ENCODE measurements at regions not wholly inside any gene's neighbourhood (a gene's known extent, or its start where the extent isn't known, plus 50 kb on each side); places are given as distances from the start of the nearest gene placed in this dataset.

DNA sequence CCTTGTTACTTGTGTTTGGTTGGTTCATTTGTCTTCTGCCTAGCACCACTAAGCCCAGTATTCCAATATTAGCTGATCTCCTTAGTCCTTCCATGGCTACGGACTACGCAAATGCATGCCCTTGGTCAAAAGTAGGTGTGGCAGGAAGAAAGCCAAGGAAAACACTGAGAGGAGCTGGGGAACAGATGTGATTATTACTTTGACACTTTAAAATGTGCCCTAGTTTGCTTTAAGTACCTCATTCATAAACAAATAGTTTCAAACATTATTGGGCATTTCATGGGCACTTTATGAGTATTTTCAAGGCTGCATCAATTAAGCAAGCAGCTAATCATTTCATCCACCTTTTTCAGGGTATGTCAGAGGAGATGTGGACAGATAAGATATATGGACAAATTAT lies 60.1 kb upstream of the HDDC2 start:
- peaks cover 0 to 28% (median 23%) of the 10 kb centered on the region in 4 experiments for H3K27me3 ChIP-seq (replicated peaks in 1 of 4; ENCODE audit: control extremely low read depth in 1 of 4, control insufficient read depth in 3 of 4, insufficient read depth in 4 of 4, low read length in 3 of 4)
- H2AFZ ChIP-seq (ENCODE audit: insufficient read depth, low read depth, low read length, poor library complexity, severe bottlenecking): no peak overlapping the region
- Mint-ChIP-seq H3K4me3 (no peak overlapping the region), H3K27ac (no peak overlapping the region), H3K9me3 (ENCODE audit: insufficient read depth) (no peaks in the 10 kb centered on the region), H3K4me1 (peaks cover 20% of the 10 kb centered on the region), H3K27me3 (peaks cover 49% of the 10 kb centered on the region)
- no peak for DNase-seq
- no peaks in the 10 kb centered on the region for H4K20me1 ChIP-seq (ENCODE audit: control insufficient read depth, insufficient read depth, low read length, poor library complexity, severe bottlenecking)
- H3K4me1 ChIP-seq (ENCODE audit: control insufficient read depth in 2 of 2, insufficient read depth in 2 of 2, low read length in 2 of 2): peaks cover 20 to 23% of the 10 kb centered on the region in 2 donors
- no CpG with 5 or more reads among the region's 2 CpGs for WGBS (ENCODE audit: insufficient coverage)
- no peaks in the 10 kb centered on the region for H3K36me3 ChIP-seq (replicated peaks in 1 of 2; ENCODE audit: control extremely low read depth in 1 of 2, control insufficient read depth in 1 of 2, extremely low read depth in 1 of 2, insufficient read depth in 2 of 2, low read length in 1 of 2)
- H3K4me3 ChIP-seq (ENCODE audit: control extremely low read depth in 1 of 5, extremely low read depth in 1 of 5, insufficient read depth in 1 of 5, low read depth in 2 of 5, low read length in 4 of 5): no peak overlapping the region
- TF ChIP-seq EZH2 (IDR thresholded peaks at IDR 0.05; ENCODE audit: borderline replicate concordance, insufficient read depth, low read depth, low read length, poor library complexity, severe bottlenecking): no peak
- TF ChIP-seq, protein P1, sequence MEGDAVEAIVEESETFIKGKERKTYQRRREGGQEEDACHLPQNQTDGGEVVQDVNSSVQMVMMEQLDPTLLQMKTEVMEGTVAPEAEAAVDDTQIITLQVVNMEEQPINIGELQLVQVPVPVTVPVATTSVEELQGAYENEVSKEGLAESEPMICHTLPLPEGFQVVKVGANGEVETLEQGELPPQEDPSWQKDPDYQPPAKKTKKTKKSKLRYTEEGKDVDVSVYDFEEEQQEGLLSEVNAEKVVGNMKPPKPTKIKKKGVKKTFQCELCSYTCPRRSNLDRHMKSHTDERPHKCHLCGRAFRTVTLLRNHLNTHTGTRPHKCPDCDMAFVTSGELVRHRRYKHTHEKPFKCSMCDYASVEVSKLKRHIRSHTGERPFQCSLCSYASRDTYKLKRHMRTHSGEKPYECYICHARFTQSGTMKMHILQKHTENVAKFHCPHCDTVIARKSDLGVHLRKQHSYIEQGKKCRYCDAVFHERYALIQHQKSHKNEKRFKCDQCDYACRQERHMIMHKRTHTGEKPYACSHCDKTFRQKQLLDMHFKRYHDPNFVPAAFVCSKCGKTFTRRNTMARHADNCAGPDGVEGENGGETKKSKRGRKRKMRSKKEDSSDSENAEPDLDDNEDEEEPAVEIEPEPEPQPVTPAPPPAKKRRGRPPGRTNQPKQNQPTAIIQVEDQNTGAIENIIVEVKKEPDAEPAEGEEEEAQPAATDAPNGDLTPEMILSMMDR (IDR thresholded peaks at IDR 0.05): no peak
- H3K9ac ChIP-seq (ENCODE audit: low read length): no peak overlapping the region
- intact Hi-C loops (cut with micrococcal nuclease): no loop called here
- H3K79me2 ChIP-seq (ENCODE audit: control insufficient read depth, insufficient read depth, low read length): no peaks in the 10 kb centered on the region
- ChIA-PET POLR2A (no interaction called here), CTCF (interaction anchor here (1.0 kb wide), 1 partner anchor 16 kb away, joined by 3 read pairs; no protein-coding TSS in a partner anchor)
- ATAC-seq (ENCODE audit: low read depth): no peak
- no peak overlapping the region for H3K4me2 ChIP-seq (replicated peaks; ENCODE audit: low read depth, low read length, poor library complexity, severe bottlenecking)
- no peak overlapping the region for H3K27ac ChIP-seq (ENCODE audit: low read length in 2 of 2)
- H3K9me3 ChIP-seq (ENCODE audit: control extremely low read depth in 1 of 3, control insufficient read depth in 2 of 3, insufficient read depth in 1 of 3, low read length in 2 of 3): peaks cover 0 to 4% (median 0%) of the 10 kb centered on the region in 3 donors

DNA sequence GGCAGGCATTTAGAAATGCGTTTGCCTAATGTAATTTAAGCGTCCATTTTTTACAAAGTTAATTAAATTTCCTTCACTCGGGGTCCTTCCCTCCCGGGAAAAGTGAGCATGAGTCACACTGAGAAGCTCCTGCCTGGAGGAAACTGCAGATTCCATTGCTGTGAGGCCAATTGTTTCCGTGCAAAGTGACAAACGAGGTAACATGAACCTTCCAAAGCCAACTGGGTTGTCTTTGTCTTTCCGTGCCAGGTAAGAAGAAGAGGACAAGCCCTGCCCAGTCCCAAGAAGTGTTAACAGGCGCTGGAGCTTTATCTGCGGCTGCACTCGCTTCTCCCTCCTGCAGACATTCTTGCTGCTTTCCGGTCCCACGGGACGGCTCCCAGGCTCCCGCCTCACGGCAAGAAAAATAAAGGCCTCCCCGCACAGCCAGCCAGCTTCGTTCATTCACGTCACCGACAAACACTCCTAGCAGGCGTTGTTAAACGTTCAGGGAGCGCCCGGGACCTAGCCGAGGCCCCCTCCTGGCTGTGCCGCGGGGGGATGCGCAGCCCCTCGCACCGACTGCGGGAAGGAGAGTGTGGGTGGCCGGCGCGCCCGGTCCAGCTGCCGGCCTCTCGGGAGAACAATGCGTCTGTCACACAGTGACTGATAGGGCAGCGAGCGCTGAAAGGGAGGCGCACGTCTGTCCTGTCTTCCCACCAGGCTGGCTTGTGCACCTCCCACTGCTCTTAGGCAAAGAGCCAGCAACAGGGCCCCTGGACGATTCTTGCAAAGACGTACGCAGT lies 61.5 kb upstream of the HDDC2 start:
- H3K27ac Mint-ChIP-seq: no peak overlapping the region
- WGBS (ENCODE audit: insufficient coverage): 5% methylated on average over 42 of the region's 44 CpGs
- no peak overlapping the region for H3K27ac ChIP-seq (ENCODE audit: low read length in 2 of 2)
- POLR2A ChIA-PET: no interaction called here
- H3K4me1 Mint-ChIP-seq: peaks cover 10% of the 10 kb centered on the region
- H3K27me3 ChIP-seq (replicated peaks in 1 of 4; ENCODE audit: control extremely low read depth in 1 of 4, control insufficient read depth in 3 of 4, insufficient read depth in 4 of 4, low read length in 3 of 4): peaks cover 0 to 28% (median 21%) of the 10 kb centered on the region in 4 experiments
- peak; percentile 17 for DNase-seq
- H3K4me3 Mint-ChIP-seq: peak overlapping the region; percentile 14
- TF ChIP-seq, protein P1 (IDR thresholded peaks at IDR 0.05): no peak
- TF ChIP-seq EZH2 (IDR thresholded peaks at IDR 0.05; ENCODE audit: borderline replicate concordance, insufficient read depth, low read depth, low read length, poor library complexity, severe bottlenecking): no peak
- peaks cover 0 to 4% (median 0%) of the 10 kb centered on the region in 3 donors for H3K9me3 ChIP-seq (ENCODE audit: control extremely low read depth in 1 of 3, control insufficient read depth in 2 of 3, insufficient read depth in 1 of 3, low read length in 2 of 3)
- H3K9ac ChIP-seq (ENCODE audit: low read length): peak overlapping the region; percentile 52
- H3K27me3 Mint-ChIP-seq: peaks cover 57% of the 10 kb centered on the region
- intact Hi-C loops (cut with micrococcal nuclease): no loop called here
- no peaks in the 10 kb centered on the region for H4K20me1 ChIP-seq (ENCODE audit: control insufficient read depth, insufficient read depth, low read length, poor library complexity, severe bottlenecking)
- CTCF ChIA-PET: no interaction called here
- H3K9me3 Mint-ChIP-seq (ENCODE audit: insufficient read depth): no peaks in the 10 kb centered on the region
- H2AFZ ChIP-seq (ENCODE audit: insufficient read depth, low read depth, low read length, poor library complexity, severe bottlenecking): peak overlapping the region; percentile 62
- H3K36me3 ChIP-seq (replicated peaks in 1 of 2; ENCODE audit: control extremely low read depth in 1 of 2, control insufficient read depth in 1 of 2, extremely low read depth in 1 of 2, insufficient read depth in 2 of 2, low read length in 1 of 2): no peaks in the 10 kb centered on the region
- peak overlapping the region; percentile 77 for H3K4me2 ChIP-seq (replicated peaks; ENCODE audit: low read depth, low read length, poor library complexity, severe bottlenecking)
- peak overlapping the region; percentile 21 to 46 (median 36) for H3K4me3 ChIP-seq (ENCODE audit: control extremely low read depth in 1 of 5, extremely low read depth in 1 of 5, insufficient read depth in 1 of 5, low read depth in 2 of 5, low read length in 4 of 5)
- H3K4me1 ChIP-seq (ENCODE audit: control insufficient read depth in 2 of 2, insufficient read depth in 2 of 2, low read length in 2 of 2): peaks cover 12 to 13% of the 10 kb centered on the region in 2 donors
- no peak for ATAC-seq (ENCODE audit: low read depth)
- no peaks in the 10 kb centered on the region for H3K79me2 ChIP-seq (ENCODE audit: control insufficient read depth, insufficient read depth, low read length)
